Endothelial cell of umbilical vein (primary cell): ENCODE measurements at regions not wholly inside any gene's neighbourhood (a gene's known extent, or its start where the extent isn't known, plus 50 kb on each side); places are given as distances from the start of the nearest gene placed in this dataset.

ENCODE experiments used
- BruUV-seq: library from RNA; stranded (reverse); fragments of 400-500 nt; replicated peaks from 2 replicates; lab custom pipeline; 2021; lab: Mats Ljungman, UMichigan
- CTCF ChIA-PET: fragments of 300-600, 350-600 bp; sonication (Branson Sonifier 250); formaldehyde crosslinking; loops from one replicate; lab custom pipeline; 2021; ENCODE audit warnings: antibody characterized with exemption, inconsistent platforms; lab: Charles Lee
- POLR2A ChIA-PET: fragments of 300-600, 350-600 bp; sonication (Branson Sonifier 250); formaldehyde crosslinking; loops from one replicate; lab custom pipeline; 2021; ENCODE audit warnings: antibody characterized with exemption, inconsistent platforms; lab: Charles Lee
- DNase-seq: peaks from one replicate; pipeline ENCODE4 v3.0.0-alpha.2; 2011; ENCODE audit warnings: low read depth, low spot score
- FAIRE-seq: peaks from 2 replicates; lab custom pipeline; 2011; peaks lifted over from hg19 to GRCh38; lab: Jason Lieb, UNC
- H2AFZ ChIP-seq: 2 replicates; pipeline ENCODE4 v1.6.0; 2012; ENCODE audit warnings: low read depth, low read length, control low read depth, inconsistent platforms
- H3K27ac ChIP-seq: 2 replicates; pipeline ENCODE4 v1.5.1; 2011; ENCODE audit warnings: low read depth, mild to moderate bottlenecking, control low read depth, low read length, moderate library complexity; ENCODE audit not compliant: insufficient read depth
- H3K27me3 ChIP-seq, 2 experiments: 2 replicates each; pipeline versions ENCODE4 v1.6.0 to v1.6.1; 2011; ENCODE audit warnings: low read length in 2 of 2, mixed read lengths in 1 of 2; ENCODE audit not compliant: control insufficient read depth in 2 of 2, insufficient read depth in 2 of 2
- H3K36me3 ChIP-seq, 2 experiments: 2 replicates in 1 of 2; 3 replicates in 1 of 2; pipeline ENCODE4 v1.5.1; 2011; ENCODE audit warnings: low read length in 2 of 2, mild to moderate bottlenecking in 1 of 2, moderate library complexity in 1 of 2; ENCODE audit not compliant: control insufficient read depth in 2 of 2, insufficient read depth in 2 of 2; ENCODE audit errors: extremely low read depth in 1 of 2
- H3K4me1 ChIP-seq: 3 replicates; pipeline ENCODE4 v1.5.1; 2011; ENCODE audit warnings: mild to moderate bottlenecking, low read length; ENCODE audit not compliant: control insufficient read depth, insufficient read depth; ENCODE audit errors: extremely low read depth
- H3K4me2 ChIP-seq: 2 replicates; pipeline ENCODE4 v1.6.1; 2011; ENCODE audit warnings: low read length, control low read depth, mixed read lengths; ENCODE audit not compliant: insufficient read depth
- H3K4me3 ChIP-seq, 3 experiments: fragments of 200-600 bp in 1 of 3; sonication (generic), shearing (Covaris generic) in 1 of 3; replicated peaks in 1 of 3; 2 replicates each; pipeline ENCODE4 v1.5.1; 2011 to 2016; ENCODE audit warnings: control low read depth in 3 of 3, low read length in 3 of 3, mild to moderate bottlenecking in 2 of 3, inconsistent platforms in 1 of 3, low read depth in 1 of 3, moderate library complexity in 1 of 3; ENCODE audit not compliant: insufficient read depth in 1 of 3
- H3K79me2 ChIP-seq: 2 replicates; pipeline ENCODE4 v1.6.0; 2012; ENCODE audit warnings: low read length, inconsistent platforms; ENCODE audit not compliant: control insufficient read depth, insufficient read depth
- H3K9ac ChIP-seq: replicated peaks from 2 replicates; pipeline ENCODE3; 2011; ENCODE audit warnings: low read length, control low read depth; ENCODE audit not compliant: insufficient read depth; ENCODE audit errors: extremely low read depth
- H3K9me1 ChIP-seq: replicated peaks from 3 replicates; pipeline ENCODE4 v1.6.0; 2011; ENCODE audit warnings: mild to moderate bottlenecking, low read length; ENCODE audit not compliant: control insufficient read depth, insufficient read depth; ENCODE audit errors: extremely low read depth
- H3K9me3 ChIP-seq: replicated peaks from 2 replicates; pipeline ENCODE4 v1.5.1; 2012; ENCODE audit warnings: low read length, inconsistent platforms; ENCODE audit not compliant: control insufficient read depth, insufficient read depth
- H4K20me1 ChIP-seq: replicated peaks from 2 replicates; pipeline ENCODE3; 2011; ENCODE audit warnings: mild to moderate bottlenecking, low read length; ENCODE audit not compliant: control insufficient read depth, insufficient read depth; ENCODE audit errors: extremely low read depth
- FOS ChIP-seq: IDR thresholded peaks from 2 replicates; pipeline ENCODE4 v1.6.1; 2011; ENCODE audit warnings: mild to moderate bottlenecking, low read length, moderate library complexity, borderline replicate concordance; ENCODE audit not compliant: insufficient read depth
- GATA2 ChIP-seq: IDR thresholded peaks from 2 replicates; pipeline ENCODE4 v1.7.0; 2011; ENCODE audit warnings: low read depth, mild to moderate bottlenecking, moderate library complexity, mixed read lengths, low read length; ENCODE audit not compliant: insufficient read length, insufficient read depth
- JUN ChIP-seq: IDR thresholded peaks from 2 replicates; pipeline ENCODE4 v1.6.1; 2011; ENCODE audit warnings: borderline replicate concordance, low read depth; ENCODE audit not compliant: insufficient read length, insufficient read depth
- MYC ChIP-seq: IDR thresholded peaks from one replicate; pipeline ENCODE4 v1.6.1; 2011; ENCODE audit warnings: mild to moderate bottlenecking, low read depth, low read length
- POLR2A ChIP-seq: IDR thresholded peaks from 2 replicates; pipeline ENCODE4 v1.6.1; 2012; ENCODE audit warnings: low read depth, mild to moderate bottlenecking, control low read depth, low read length
- POLR2AphosphoS5 ChIP-seq: IDR thresholded peaks from 2 replicates; pipeline ENCODE4 v1.6.1; 2012; ENCODE audit warnings: low read depth, mild to moderate bottlenecking, control low read depth, low read length, moderate library complexity; ENCODE audit not compliant: insufficient read depth
- dilution Hi-C: fragments of 300-500 bp; cut with MboI; formaldehyde crosslinking; loops from one replicate; pipeline ENCODE4 v1.15.0; 2019; ENCODE audit warnings: low sequenced_read_pairs; ENCODE audit not compliant: extremely low pct_ligation_motif_present
- intact Hi-C: fragments of 100-400 bp; cut with micrococcal nuclease; formaldehyde crosslinking; loops from one replicate; pipeline ENCODE4 v1.10.0; 2022
- TF ChIP-seq, protein P1 (sequence below), 2 donors: IDR thresholded peaks; 1 replicate in 1 of 2; 2 replicates in 1 of 2; pipeline ENCODE4 v1.5.1; 2011; ENCODE audit warnings: low read length in 2 of 2, mild to moderate bottlenecking in 2 of 2, moderate library complexity in 2 of 2, control low read depth in 1 of 2, inconsistent platforms in 1 of 2, low read depth in 1 of 2; ENCODE audit not compliant: insufficient read depth in 1 of 2; ENCODE audit errors: extremely low read depth in 1 of 2
- TF ChIP-seq, protein P2 (sequence below): IDR thresholded peaks from 2 replicates; pipeline ENCODE4 v1.6.1; 2011; ENCODE audit not compliant: insufficient read depth, insufficient read length

DNA sequence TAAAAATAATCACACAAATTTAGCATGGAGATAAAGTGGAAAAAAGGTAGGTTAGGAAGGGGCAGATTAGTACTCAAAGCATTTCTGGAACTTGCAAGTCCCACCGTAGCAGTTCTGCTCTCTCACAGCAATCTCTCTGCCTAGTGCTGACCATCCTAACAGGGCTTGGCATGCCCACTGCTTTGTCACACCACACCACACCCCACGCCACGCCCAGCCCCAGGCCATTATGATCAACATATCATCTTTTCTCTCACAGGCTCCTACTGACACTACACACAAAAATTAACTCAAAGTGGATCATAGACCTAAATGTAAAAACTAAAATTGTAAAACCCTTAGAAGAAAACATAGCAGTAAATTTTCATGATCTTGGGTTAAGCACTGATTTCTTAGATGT, 273.7 kb downstream of the DAD1 start:
- no peak overlapping the region for H3K4me3 ChIP-seq
- TF ChIP-seq, protein P1, sequence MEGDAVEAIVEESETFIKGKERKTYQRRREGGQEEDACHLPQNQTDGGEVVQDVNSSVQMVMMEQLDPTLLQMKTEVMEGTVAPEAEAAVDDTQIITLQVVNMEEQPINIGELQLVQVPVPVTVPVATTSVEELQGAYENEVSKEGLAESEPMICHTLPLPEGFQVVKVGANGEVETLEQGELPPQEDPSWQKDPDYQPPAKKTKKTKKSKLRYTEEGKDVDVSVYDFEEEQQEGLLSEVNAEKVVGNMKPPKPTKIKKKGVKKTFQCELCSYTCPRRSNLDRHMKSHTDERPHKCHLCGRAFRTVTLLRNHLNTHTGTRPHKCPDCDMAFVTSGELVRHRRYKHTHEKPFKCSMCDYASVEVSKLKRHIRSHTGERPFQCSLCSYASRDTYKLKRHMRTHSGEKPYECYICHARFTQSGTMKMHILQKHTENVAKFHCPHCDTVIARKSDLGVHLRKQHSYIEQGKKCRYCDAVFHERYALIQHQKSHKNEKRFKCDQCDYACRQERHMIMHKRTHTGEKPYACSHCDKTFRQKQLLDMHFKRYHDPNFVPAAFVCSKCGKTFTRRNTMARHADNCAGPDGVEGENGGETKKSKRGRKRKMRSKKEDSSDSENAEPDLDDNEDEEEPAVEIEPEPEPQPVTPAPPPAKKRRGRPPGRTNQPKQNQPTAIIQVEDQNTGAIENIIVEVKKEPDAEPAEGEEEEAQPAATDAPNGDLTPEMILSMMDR (IDR thresholded peaks at IDR 0.05; ENCODE audit: extremely low read depth in 1 of 2, insufficient read depth in 1 of 2, low read depth in 1 of 2, low read length in 2 of 2): no peak
- TF ChIP-seq JUN: no peak
- TF ChIP-seq MYC: no peak
- TF ChIP-seq, protein P2, sequence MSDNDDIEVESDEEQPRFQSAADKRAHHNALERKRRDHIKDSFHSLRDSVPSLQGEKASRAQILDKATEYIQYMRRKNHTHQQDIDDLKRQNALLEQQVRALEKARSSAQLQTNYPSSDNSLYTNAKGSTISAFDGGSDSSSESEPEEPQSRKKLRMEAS: no peak
- TF ChIP-seq POLR2AphosphoS5: no peak
- no peak for TF ChIP-seq GATA2
- TF ChIP-seq FOS: no peak
- TF ChIP-seq POLR2A: no peak

More for the DNA sequence above, 273.7 kb downstream of the DAD1 start:
- Histone ChIP-seq H3K36me3 (no peaks in the 10 kb centered on the region), H3K4me1 (no peaks in the 10 kb centered on the region), H3K9me1 (no peaks in the 10 kb centered on the region), H3K4me2 (no peak overlapping the region), H3K9ac (no peak overlapping the region), H2AFZ (no peak overlapping the region), H4K20me1 (no peaks in the 10 kb centered on the region), H3K27ac (no peak overlapping the region), H3K79me2 (no peaks in the 10 kb centered on the region), H3K27me3 (peaks cover 5 to 13% of the 10 kb centered on the region in 2 experiments), H3K9me3 (no peaks in the 10 kb centered on the region)
- no peak for FAIRE-seq
- dilution Hi-C loops (no loop called here), intact Hi-C loops (loop anchor here (10.0 kb wide), 2 partner anchors 91 to 401 kb away; no protein-coding TSS in a partner anchor)
- no TSS peak for BruUV-seq
- no peak for DNase-seq
- ChIA-PET POLR2A (no interaction called here), CTCF (interaction anchor here (0.6 to 3.0 kb wide), 6 partner anchors 9 to 94 kb away, joined by 3 to 32 read pairs (median 4); no protein-coding TSS in a partner anchor)
